ENCODE measurements at regions not wholly inside any gene's neighbourhood (a gene's known extent, or its start where the extent isn't known, plus 50 kb on each side); places are given as distances from the start of the nearest gene placed in this dataset.

DNA sequence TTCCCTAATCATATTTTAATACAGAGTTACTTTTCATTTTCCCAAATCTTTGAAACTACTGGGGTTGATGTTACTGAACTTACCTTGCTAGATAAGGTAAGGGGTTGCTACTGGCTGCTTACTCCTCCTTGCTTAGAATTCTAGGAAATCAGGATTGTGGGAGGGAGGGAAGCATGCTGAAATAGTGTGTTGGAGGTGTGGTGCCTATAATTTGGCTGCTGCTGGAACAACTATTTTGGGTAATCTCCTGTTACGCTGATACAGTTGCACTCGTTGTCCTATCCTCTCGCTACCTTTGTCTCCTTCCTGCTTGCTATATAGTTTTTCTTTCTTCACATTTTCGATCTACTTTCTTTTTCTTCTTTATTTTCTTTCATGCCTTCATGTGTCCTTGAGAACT, 83.7 kb downstream of the BMP2 start:
- no peak for ATAC-seq
- TF ChIP-seq ARNTL (CRISPR knock-in tag; IDR thresholded peaks at IDR 0.05; ENCODE audit: borderline replicate concordance, low read depth), result no peak
- no peak for TF ChIP-seq ZNF565 (CRISPR knock-in tag; conservative IDR thresholded peaks at IDR 0.05; ENCODE audit: low read depth)

DNA sequence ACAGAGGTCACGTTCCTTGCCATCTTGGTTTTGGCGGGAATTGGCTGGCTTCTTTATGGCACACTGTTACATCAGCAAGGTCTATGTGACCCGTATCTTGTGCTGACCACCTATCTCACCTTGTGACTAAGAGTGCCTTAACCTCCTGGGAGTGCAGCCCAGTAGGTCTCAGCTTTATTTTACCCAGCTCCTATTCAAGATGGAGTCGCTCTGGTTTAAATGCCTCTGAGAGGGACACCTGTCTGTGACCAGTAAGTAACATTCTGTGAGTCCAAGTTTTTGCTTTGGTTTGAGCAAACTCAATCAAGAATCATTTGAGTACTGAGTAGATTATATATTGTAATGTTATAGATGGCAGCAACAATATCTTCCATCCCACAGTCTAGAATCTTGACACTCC, 85.0 kb downstream of the BMP2 start:
- no peak for ATAC-seq
- TF ChIP-seq SNAI2 (CRISPR knock-in tag; IDR thresholded peaks at IDR 0.05) (no peak), ISL1 (CRISPR knock-in tag; IDR thresholded peaks at IDR 0.05) (no peak), RARB (CRISPR knock-in tag; IDR thresholded peaks at IDR 0.05) (no peak), ZNF70 (CRISPR knock-in tag; IDR thresholded peaks at IDR 0.05) (no peak), ZFP30 (CRISPR knock-in tag; IDR thresholded peaks at IDR 0.05) (no peak), OSR1 (CRISPR knock-in tag; IDR thresholded peaks at IDR 0.05) (no peak), GLIS3 (CRISPR knock-in tag; IDR thresholded peaks at IDR 0.05) (no peak), ZNF8 (CRISPR knock-in tag; IDR thresholded peaks at IDR 0.05) (no peak), ARNTL (CRISPR knock-in tag; IDR thresholded peaks at IDR 0.05; ENCODE audit: borderline replicate concordance, low read depth) (no peak), ZNF565 (CRISPR knock-in tag; conservative IDR thresholded peaks at IDR 0.05; ENCODE audit: low read depth) (no peak), BACH2 (CRISPR knock-in tag; IDR thresholded peaks at IDR 0.05; ENCODE audit: borderline replicate concordance) (no peak), ZC3H10 (CRISPR knock-in tag; IDR thresholded peaks at IDR 0.05) (no peak), PPARA (CRISPR knock-in tag; IDR thresholded peaks at IDR 0.05; ENCODE audit: borderline replicate concordance) (no peak), CSDC2 (CRISPR knock-in tag; IDR thresholded peaks at IDR 0.05) (no peak), ESRRG (CRISPR knock-in tag; IDR thresholded peaks at IDR 0.05) (no peak), TCF4 (CRISPR knock-in tag; IDR thresholded peaks at IDR 0.05; ENCODE audit: borderline replicate concordance) (no peak), ZFP3 (CRISPR knock-in tag; IDR thresholded peaks at IDR 0.05) (no peak)
- TF ChIP-seq, protein P1, sequence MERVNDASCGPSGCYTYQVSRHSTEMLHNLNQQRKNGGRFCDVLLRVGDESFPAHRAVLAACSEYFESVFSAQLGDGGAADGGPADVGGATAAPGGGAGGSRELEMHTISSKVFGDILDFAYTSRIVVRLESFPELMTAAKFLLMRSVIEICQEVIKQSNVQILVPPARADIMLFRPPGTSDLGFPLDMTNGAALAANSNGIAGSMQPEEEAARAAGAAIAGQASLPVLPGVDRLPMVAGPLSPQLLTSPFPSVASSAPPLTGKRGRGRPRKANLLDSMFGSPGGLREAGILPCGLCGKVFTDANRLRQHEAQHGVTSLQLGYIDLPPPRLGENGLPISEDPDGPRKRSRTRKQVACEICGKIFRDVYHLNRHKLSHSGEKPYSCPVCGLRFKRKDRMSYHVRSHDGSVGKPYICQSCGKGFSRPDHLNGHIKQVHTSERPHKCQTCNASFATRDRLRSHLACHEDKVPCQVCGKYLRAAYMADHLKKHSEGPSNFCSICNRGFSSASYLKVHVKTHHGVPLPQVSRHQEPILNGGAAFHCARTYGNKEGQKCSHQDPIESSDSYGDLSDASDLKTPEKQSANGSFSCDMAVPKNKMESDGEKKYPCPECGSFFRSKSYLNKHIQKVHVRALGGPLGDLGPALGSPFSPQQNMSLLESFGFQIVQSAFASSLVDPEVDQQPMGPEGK (CRISPR knock-in tag; IDR thresholded peaks at IDR 0.05; ENCODE audit: borderline replicate concordance), result no peak
- TF ChIP-seq, protein P2, sequence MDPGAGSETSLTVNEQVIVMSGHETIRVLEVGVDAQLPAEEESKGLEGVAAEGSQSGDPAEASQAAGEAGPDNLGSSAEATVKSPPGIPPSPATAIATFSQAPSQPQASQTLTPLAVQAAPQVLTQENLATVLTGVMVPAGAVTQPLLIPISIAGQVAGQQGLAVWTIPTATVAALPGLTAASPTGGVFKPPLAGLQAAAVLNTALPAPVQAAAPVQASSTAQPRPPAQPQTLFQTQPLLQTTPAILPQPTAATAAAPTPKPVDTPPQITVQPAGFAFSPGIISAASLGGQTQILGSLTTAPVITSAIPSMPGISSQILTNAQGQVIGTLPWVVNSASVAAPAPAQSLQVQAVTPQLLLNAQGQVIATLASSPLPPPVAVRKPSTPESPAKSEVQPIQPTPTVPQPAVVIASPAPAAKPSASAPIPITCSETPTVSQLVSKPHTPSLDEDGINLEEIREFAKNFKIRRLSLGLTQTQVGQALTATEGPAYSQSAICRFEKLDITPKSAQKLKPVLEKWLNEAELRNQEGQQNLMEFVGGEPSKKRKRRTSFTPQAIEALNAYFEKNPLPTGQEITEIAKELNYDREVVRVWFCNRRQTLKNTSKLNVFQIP (CRISPR knock-in tag; IDR thresholded peaks at IDR 0.05; ENCODE audit: borderline replicate concordance, low read depth), result no peak

DNA sequence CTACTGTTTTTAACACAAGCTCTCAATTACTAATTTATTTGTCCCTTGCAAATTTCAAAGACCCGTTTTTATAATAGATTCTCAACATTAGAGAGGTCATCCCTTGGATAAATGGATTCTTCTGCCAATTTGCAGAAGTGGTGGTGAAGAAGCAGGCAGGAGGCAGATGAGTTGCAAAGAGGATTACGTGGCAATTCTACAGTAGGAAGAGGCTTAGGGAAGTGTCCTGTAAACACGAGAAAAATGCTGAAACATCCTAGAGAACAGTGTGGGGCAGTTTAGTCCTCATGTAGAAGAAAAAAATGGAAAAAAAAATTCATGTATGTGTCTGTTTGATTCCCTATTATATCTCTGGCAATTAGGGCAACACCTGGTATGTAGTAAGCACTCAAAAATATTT, 87.6 kb downstream of the BMP2 start:
- TF ChIP-seq PPARA (CRISPR knock-in tag; IDR thresholded peaks at IDR 0.05; ENCODE audit: borderline replicate concordance) (no peak), BACH2 (CRISPR knock-in tag; IDR thresholded peaks at IDR 0.05; ENCODE audit: borderline replicate concordance) (no peak)

DNA sequence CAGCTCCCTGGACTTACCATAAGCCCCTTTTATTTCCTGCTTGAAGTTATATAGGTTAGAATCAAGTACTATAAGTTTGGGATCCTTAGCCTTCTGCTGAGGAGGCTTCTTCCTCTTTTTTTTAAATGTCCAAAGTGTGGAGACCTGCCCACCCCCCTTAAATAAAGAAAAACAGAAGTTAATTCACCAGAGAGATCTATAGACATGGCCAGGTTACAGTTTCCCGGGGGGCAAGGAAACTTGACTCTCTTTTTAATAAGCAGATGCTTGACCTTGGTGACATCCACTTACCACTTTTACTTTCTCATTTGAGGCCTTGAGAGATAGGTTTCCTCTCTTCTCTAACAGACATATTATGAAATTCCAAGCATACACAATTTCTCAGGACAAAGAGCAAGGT, 88.3 kb downstream of the BMP2 start:
- no peak for TF ChIP-seq TCF4 (CRISPR knock-in tag; IDR thresholded peaks at IDR 0.05; ENCODE audit: borderline replicate concordance)
- no peak for TF ChIP-seq CSDC2 (CRISPR knock-in tag; IDR thresholded peaks at IDR 0.05)
- TF ChIP-seq, protein P3, sequence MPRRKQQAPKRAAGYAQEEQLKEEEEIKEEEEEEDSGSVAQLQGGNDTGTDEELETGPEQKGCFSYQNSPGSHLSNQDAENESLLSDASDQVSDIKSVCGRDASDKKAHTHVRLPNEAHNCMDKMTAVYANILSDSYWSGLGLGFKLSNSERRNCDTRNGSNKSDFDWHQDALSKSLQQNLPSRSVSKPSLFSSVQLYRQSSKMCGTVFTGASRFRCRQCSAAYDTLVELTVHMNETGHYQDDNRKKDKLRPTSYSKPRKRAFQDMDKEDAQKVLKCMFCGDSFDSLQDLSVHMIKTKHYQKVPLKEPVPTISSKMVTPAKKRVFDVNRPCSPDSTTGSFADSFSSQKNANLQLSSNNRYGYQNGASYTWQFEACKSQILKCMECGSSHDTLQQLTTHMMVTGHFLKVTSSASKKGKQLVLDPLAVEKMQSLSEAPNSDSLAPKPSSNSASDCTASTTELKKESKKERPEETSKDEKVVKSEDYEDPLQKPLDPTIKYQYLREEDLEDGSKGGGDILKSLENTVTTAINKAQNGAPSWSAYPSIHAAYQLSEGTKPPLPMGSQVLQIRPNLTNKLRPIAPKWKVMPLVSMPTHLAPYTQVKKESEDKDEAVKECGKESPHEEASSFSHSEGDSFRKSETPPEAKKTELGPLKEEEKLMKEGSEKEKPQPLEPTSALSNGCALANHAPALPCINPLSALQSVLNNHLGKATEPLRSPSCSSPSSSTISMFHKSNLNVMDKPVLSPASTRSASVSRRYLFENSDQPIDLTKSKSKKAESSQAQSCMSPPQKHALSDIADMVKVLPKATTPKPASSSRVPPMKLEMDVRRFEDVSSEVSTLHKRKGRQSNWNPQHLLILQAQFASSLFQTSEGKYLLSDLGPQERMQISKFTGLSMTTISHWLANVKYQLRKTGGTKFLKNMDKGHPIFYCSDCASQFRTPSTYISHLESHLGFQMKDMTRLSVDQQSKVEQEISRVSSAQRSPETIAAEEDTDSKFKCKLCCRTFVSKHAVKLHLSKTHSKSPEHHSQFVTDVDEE (CRISPR knock-in tag; IDR thresholded peaks at IDR 0.05), result no peak
- no peak for TF ChIP-seq OSR1 (CRISPR knock-in tag; IDR thresholded peaks at IDR 0.05)
- TF ChIP-seq ISL1 (CRISPR knock-in tag; IDR thresholded peaks at IDR 0.05), result no peak
- TF ChIP-seq ZFP3 (CRISPR knock-in tag; IDR thresholded peaks at IDR 0.05), result no peak
- TF ChIP-seq, protein P4, sequence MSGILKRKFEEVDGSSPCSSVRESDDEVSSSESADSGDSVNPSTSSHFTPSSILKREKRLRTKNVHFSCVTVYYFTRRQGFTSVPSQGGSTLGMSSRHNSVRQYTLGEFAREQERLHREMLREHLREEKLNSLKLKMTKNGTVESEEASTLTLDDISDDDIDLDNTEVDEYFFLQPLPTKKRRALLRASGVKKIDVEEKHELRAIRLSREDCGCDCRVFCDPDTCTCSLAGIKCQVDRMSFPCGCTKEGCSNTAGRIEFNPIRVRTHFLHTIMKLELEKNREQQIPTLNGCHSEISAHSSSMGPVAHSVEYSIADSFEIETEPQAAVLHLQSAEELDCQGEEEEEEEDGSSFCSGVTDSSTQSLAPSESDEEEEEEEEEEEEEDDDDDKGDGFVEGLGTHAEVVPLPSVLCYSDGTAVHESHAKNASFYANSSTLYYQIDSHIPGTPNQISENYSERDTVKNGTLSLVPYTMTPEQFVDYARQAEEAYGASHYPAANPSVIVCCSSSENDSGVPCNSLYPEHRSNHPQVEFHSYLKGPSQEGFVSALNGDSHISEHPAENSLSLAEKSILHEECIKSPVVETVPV (CRISPR knock-in tag; IDR thresholded peaks at IDR 0.05), result no peak
- no peak for TF ChIP-seq TOX (CRISPR knock-in tag; IDR thresholded peaks at IDR 0.05; ENCODE audit: borderline replicate concordance)
- TF ChIP-seq ZC3H10 (CRISPR knock-in tag; IDR thresholded peaks at IDR 0.05), result no peak
- no peak for TF ChIP-seq ZFP30 (CRISPR knock-in tag; IDR thresholded peaks at IDR 0.05)
- TF ChIP-seq, protein P2 (CRISPR knock-in tag; IDR thresholded peaks at IDR 0.05; ENCODE audit: borderline replicate concordance, low read depth), result no peak
- no peak for TF ChIP-seq RARB (CRISPR knock-in tag; IDR thresholded peaks at IDR 0.05)
- no peak for TF ChIP-seq ZNF70 (CRISPR knock-in tag; IDR thresholded peaks at IDR 0.05)
- TF ChIP-seq, protein P1 (CRISPR knock-in tag; IDR thresholded peaks at IDR 0.05; ENCODE audit: borderline replicate concordance), result no peak
- TF ChIP-seq ZNF8 (CRISPR knock-in tag; IDR thresholded peaks at IDR 0.05), result no peak
- no peak for TF ChIP-seq ESRRG (CRISPR knock-in tag; IDR thresholded peaks at IDR 0.05)
- no peak for TF ChIP-seq SNAI2 (CRISPR knock-in tag; IDR thresholded peaks at IDR 0.05)
- TF ChIP-seq GLIS3 (CRISPR knock-in tag; IDR thresholded peaks at IDR 0.05), result no peak
- no peak for TF ChIP-seq ARNTL (CRISPR knock-in tag; IDR thresholded peaks at IDR 0.05; ENCODE audit: borderline replicate concordance, low read depth)
- TF ChIP-seq ZNF565 (CRISPR knock-in tag; conservative IDR thresholded peaks at IDR 0.05; ENCODE audit: low read depth), result no peak
- no peak for ATAC-seq

More for the DNA sequence above, 87.6 kb downstream of the BMP2 start:
- ATAC-seq, result no peak

Measured in SK-N-SH treated with all-trans-retinoic acid at 6 μM for 48 hours (cell line).